ENCODE measurements at regions not wholly inside any gene's neighbourhood (a gene's known extent, or its start where the extent isn't known, plus 50 kb on each side); places are given as distances from the start of the nearest gene placed in this dataset.

- DNase-seq (ENCODE audit: low read depth): no peak
Observed at GRCh38 chr20:63086421-63087235, 79.9 kb upstream of the BHLHE23 start.

- no peak for DNase-seq (ENCODE audit: low read depth)
Observed at GRCh38 chr20:63085151-63085861, 78.5 kb upstream of the BHLHE23 start.

- DNase-seq (ENCODE audit: low read depth): no peak
Observed at GRCh38 chr20:63084563-63084927, 77.8 kb upstream of the BHLHE23 start.

- no peak for DNase-seq (ENCODE audit: low read depth)
Observed at GRCh38 chr20:63083831-63084562, 77.2 kb upstream of the BHLHE23 start.

- no peak for DNase-seq (ENCODE audit: low read depth)
Observed at GRCh38 chr20:63082939-63083735, 76.4 kb upstream of the BHLHE23 start.

- DNase-seq (ENCODE audit: low read depth): no peak
Observed at GRCh38 chr20:63082308-63082938, 75.7 kb upstream of the BHLHE23 start.

GRCh38 chr20:63081831-63082230, 75.1 kb upstream of the BHLHE23 start:
- no peak for DNase-seq (ENCODE audit: low read depth)

GRCh38 chr20:63081351-63081750, 74.6 kb upstream of the BHLHE23 start:
- no peak for DNase-seq (ENCODE audit: low read depth)

GRCh38 chr20:63080811-63081210, 74.0 kb upstream of the BHLHE23 start:
- DNase-seq (ENCODE audit: low read depth): no peak

GRCh38 chr20:63080411-63080810, 73.6 kb upstream of the BHLHE23 start:
- DNase-seq (ENCODE audit: low read depth): no peak

- no peak for DNase-seq (ENCODE audit: low read depth)
Observed at GRCh38 chr20:63079971-63080370, 73.2 kb upstream of the BHLHE23 start.

GRCh38 chr20:63077705-63078104, 70.9 kb upstream of the BHLHE23 start:
- DNase-seq (ENCODE audit: low read depth): no peak

GRCh38 chr20:63076421-63076820, 69.7 kb upstream of the BHLHE23 start:
- no peak for DNase-seq (ENCODE audit: low read depth)

- no peak for DNase-seq (ENCODE audit: low read depth)
Observed at GRCh38 chr20:63074631-63075030, 67.9 kb upstream of the BHLHE23 start.

GRCh38 chr20:63074182-63074581, 67.4 kb upstream of the BHLHE23 start:
- DNase-seq (ENCODE audit: low read depth): no peak

- DNase-seq (ENCODE audit: low read depth): no peak
Observed at GRCh38 chr20:63073738-63074065, 66.9 kb upstream of the BHLHE23 start.

GRCh38 chr20:63072991-63073737, 66.4 kb upstream of the BHLHE23 start:
- no peak for DNase-seq (ENCODE audit: low read depth)

GRCh38 chr20:63072231-63072791, 65.5 kb upstream of the BHLHE23 start:
- DNase-seq (ENCODE audit: low read depth): no peak

GRCh38 chr20:63071541-63072181, 64.9 kb upstream of the BHLHE23 start:
- DNase-seq (ENCODE audit: low read depth): no peak
